HG03108 (cell line): ENCODE measurements at regions not wholly inside any gene's neighbourhood (a gene's known extent, or its start where the extent isn't known, plus 50 kb on each side); places are given as distances from the start of the nearest gene placed in this dataset.

Experiments
- ATAC-seq: cut with Tn5 transposase; IDR thresholded peaks from one replicate; pipeline ENCODE4 v1.9.1; 2021; ENCODE audit warnings: moderate library complexity; ENCODE audit not compliant: unreplicated experiment

DNA sequence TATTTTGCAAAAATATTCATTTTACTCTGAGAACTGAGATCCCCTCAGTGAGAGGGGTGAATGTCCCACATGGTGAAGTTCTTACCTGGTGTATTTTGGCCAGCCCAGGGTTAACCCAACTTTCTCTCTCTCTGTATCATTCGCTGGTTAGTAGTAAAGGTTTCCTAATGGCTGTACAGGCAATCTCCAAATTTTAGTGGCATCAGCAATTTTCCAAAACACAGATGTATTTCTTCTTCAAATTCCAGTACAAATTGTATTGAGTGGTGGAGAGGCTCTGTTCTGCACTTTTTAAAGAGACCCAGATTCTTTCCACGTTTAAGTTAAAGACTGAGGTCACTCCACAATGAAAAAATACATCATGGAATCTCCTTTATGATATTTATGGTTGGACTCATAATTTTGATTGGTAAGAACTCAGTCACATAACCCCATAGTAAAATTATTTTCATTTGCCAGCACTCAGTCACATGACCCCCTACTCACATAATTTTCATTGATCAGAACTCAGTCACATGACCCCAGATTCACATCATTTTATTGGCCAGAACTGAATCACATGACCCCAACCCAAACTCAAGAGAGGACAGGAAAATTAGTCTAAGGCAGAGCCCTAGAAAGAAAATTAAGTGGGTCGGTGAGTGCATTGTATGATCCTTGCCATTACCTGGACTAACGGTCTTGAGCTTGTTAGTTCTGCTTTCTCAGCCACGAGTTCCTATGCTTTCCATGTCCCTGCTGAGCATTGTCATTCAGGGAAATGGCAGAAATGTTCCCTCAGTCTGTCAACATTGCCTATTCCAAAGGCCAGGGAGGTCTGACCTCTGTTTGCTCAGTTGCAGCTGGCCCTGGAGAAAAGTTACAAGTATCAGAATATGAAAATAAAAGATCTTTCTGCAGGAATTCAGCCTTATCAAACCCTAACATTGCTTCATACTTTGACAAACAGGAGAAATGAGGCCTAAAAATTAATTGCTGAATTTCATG lies 1536.2 kb downstream of the AACS start:
- ATAC-seq, result no peak

DNA sequence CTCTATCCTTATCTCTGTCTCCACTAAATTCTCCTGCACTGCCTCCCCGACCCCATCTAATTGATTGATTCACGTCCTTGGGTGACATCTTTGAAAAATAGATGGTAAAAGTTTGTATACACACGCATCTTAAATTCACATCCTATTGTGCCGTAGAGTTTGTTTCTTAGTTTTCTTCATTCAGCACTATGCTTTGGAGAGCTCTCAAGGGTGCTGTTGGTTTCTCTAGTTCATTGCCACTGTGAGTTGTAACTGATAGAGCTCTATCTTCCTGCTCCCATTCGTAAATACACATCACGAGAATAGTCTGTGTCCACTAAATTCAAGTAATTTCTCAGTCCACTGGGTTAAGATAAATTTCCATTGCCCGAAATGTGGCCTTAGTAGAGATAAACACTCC lies 1537.4 kb downstream of the AACS start:
- ATAC-seq, result no peak

DNA sequence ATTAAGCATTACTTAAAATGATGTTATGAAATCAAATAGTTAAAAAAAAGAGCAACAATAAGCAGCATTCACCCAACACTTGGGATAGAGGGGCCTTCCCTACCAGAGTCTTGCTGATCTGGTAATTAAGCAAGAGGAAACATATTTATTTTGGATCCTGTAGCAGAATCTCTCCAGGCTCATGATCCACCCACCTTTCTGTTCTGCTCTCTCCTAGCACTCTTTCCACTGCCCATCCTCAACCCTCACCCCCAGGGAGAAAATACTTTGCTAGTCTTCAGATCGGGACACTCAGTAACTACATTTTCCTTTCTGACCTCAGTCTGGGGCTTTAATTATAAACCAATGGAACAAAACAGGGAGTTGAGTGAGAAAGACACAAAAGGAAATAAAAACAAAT lies 1541.9 kb downstream of the AACS start:
- no peak for ATAC-seq

DNA sequence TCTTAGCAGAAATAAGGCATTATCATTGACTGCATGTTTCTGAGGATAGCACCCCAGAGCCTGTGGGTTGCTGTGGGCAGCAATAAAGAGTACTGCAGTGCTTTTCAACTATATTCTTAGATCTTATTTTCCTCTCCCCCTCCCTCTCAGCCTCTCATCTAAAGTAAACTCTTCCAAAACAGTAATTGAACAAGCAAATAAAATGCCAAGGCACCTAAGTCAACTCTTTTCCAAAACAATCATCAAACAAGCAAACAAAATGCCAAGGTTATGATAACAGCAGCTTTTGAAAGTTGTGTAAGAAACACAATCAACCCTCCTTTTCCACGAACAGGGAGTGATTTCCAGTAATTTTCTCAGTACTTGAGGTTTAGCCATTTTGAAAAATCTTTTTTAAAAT lies 1542.6 kb downstream of the AACS start:
- ATAC-seq, result no peak

DNA sequence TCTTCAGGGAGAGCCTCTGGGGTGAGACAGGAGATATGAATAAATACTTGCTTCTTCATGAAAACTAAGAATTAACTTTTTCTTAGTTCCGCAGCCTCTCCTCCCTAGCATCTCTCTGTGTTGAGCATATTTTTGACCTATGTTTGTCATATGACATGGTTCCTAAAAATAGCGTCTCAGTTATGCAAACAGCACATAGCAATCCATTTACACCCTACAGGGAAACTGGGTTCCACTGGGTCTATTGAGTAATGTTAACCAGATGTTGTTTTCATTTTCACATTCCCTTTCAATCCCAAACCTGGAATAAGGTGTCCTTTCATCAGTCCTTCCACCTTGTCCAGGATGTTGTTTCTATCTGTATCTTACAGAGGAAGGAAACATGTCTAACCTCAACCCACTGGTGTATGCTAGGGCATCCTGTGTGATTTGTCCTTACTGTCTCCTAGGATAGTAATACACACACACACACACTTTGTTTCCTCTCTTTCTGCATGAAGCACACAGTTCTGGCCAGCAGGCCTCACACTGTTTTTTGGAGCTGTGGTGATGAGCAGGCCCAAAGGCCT lies 1543.5 kb downstream of the AACS start:
- no peak for ATAC-seq

DNA sequence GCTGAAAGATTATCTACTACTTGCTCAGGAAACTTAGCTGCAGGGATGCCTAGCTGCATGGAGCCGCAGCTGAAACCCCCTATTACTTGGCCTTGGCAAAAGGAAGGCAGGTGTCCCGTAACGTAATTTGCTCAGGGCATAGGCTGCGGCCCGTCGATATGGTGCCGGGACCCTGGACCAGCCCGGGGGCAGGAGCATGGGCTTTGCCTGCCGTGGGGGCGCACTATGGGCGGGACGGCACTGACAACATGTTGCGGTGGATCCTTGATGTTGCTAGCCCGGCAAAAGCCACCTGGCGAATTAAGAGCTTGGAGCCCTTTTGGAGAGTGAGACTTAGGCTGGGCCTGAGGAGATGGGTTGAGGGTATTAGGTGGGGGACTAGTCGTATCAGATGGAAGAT lies 1551.2 kb downstream of the AACS start:
- no peak for ATAC-seq

DNA sequence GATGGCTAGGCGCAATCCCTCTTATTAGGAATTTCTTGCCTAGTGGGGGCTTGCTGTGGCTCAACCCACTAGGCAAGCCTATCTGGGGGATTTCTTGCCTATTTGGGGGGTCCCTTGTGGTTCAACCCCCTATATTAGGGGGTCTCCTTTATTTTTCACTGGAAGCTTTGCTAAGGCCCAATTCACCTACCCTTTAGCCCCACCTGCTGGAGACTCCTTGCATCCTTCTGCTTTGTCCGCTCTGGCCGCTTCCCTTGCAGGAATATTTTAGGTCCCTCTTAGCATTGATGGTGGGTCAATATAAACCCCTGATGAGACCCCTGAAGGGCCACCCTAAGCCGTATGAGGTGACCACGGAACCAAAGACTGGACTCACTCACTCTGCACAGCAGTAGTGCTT lies 1552.1 kb downstream of the AACS start:
- no peak for ATAC-seq

DNA sequence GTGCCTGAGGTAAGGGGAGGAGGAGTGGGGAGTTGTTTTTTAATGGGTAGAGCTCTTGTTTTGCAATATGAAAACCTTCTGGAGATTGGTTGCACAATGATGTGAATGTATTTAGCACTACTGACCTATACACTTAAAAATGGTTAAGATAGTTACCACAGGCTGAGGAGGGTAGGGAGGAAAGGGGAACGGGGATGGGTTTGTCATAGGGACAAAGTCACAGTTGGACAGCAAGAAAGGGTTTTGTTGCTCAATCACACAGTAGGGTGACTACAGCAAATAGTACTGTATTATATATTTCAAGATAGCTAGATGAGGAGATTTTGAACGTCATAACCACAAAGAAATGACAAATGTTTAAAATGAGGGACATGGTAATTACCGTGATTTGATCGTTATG lies 1562.4 kb downstream of the AACS start:
- no peak for ATAC-seq

DNA sequence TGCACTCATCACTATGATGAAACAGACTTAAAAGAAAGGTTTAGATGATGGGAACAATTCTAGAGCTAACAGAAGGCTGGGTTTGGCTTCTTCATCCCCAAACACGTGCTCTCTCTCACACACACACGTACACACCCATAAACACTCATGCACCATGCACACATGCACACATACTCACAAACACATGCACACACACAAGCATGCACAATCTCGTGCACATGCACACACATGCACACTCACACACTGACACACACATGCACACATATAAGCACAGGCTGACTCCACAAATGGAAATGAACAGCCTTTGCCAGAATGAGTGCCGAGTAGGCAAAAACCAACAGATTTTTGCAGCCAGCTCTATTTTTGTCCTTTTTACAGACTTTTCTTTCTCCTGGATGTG lies 1571.6 kb downstream of the AACS start:
- no peak for ATAC-seq

DNA sequence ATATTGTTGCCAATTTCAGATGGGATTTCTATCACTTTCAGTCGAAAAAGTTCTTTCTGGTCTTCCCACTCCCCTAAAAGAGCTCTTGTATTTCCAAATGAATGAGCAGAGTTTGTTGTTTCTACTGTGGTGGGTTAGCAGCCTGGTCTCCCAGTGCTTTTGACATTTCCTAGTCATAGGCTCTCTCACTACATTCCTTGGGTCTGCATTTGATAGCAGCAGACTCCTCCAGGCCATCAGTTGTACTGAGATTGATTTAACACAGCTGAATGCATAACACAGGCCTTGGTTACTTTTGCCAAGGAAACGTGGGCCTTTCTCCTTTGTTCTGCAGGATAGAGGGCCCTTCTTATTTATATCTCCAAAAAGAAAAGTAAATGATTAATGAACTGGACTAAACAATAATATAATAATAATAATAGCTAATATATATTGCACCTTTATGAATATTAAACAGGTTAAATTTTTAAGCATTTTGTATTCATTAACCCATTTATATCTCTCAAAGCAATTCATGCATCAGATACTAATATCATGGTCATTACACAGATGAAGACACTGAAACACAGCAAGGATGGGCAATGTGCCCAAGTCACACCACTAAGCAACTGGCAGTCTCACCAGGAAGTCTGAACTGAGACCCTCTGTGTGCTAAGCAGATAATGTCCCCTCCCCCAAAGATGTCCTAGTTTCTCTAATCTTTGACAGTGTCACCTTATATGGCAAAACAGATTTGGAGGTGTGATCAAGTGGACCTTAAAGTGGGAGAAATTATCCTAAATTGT lies 1579.2 kb downstream of the AACS start:
- ATAC-seq, result no peak

DNA sequence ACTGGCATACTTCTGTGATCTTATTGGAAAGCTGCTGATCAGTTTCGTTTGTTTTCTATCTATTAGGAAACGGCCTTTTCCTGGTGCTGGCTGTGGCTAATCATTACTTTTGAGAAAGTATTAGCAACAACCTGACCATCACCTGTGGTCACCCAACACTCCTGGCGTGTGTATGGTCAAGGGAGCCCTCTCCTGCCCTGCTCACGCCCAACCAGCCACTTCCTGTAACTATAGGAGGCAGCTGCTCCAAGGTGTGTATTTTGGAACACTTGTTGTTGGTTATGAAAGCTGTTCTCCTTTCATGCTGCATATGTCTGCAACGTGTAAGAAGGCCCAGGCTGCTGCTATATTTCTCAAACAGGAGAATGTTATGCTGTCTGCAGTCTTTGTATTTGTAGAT lies 1582.8 kb downstream of the AACS start:
- ATAC-seq, result no peak

DNA sequence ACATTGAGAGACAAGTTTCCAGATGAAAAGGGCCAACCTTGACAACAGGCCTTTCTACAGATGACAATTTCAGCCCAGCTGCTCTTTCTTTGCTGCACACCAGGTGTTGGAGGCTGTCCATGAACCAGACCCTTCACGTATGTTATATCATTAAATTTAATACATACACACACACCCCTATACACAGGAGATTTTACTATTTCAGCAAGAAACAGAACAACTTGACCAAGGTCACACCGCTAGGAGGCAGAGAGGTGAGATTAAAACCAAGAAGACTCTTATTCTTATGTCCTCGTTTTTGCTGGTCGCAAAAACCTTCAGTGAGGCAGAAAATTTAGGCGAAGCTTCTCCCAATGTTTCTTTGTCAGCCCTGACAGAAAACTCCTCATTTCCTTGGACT lies 1585.9 kb downstream of the AACS start:
- no peak for ATAC-seq

DNA sequence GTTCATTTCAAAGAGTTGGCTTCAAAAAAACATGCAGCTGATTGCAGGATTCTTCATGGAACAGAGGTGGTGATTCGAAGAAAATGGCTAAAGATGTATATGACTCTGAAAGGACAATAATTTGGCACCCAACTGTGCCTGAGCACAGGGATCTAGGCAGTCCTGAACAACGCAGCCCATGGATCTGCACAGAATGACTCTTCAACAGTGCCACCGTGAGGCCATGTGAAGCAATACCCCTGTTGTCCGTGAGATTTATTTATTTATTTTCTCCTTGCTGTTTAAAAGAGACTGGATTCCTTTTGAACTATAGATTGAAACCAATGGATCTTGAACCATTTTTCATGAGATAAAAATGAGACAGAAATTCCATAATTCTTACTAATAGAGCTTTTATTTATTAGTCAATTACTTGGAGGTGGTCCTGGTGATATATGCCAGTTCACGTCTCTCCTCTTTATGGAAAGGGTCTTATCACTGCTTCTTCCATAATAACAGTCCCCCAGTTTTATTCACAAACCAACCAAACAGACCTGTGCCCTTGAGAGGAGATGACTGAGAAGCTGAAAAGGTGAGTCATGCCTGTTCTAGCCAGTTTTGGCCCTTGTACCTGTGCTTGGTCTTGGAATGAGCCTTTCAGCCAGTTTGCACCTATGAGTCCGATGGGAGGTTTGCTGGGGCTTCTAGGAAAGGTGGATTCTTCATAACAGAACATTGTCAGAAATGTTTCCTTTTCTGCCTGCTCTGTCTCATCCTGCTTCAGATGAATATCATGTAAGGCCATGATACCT lies 1598.3 kb downstream of the AACS start:
- no peak for ATAC-seq

DNA sequence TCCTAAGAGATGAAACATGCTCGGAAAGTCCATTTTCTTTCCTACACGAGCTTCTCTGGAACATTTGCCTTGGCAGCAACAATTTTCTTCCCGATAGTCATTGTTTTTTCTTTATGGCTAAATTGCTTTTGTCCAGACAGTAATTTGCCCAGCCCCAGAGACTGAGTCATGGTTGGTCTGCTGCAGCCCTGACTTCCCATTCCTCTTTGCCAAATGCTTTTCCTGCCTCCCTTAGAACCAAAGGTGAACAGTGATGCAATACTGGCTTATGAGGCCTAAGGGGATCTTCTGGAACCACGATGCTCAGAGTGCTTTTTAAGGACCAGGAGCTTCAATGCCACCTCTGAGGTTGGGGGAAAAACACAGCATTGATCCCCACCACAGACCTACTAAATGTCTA lies 1599.6 kb upstream of the TMEM132C start:
- ATAC-seq, result no peak

DNA sequence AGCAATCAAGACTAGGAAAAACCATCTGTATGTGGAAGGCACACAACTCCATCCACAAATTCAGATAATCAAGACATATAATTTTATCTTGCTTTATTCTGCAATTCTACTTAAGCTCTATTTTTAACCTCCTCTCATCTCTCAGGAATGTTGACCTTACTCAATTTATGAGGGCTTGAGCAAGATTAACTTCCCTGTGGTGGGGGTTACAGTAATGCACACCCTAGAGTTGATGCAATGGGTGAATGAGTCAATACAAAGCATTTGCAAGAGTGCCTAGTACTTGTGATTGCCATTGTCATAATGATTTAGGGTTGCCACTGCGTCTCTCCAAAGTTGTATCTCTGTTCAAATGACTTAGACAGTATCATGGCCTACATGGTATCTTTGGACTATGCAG lies 1598.4 kb upstream of the TMEM132C start:
- ATAC-seq, result no peak

DNA sequence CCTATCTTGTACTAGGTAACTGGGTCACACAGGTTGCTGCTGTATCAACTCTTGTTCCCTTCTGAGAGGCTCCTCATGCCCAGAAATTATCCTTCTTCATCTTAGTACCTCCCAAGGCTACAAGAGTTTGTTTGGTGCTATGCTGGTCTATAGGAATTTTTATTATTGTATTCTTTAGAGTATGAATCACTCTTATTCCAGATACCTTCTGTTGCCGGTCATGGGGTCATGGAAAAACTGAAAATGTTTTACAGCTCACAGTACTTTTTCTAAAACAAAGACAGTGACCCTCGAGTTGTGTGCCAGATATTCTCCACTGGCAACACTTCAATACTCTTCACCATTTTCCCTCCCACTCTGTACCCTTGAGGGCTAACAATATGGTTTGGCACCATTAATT lies 1598.0 kb upstream of the TMEM132C start:
- ATAC-seq, result no peak

DNA sequence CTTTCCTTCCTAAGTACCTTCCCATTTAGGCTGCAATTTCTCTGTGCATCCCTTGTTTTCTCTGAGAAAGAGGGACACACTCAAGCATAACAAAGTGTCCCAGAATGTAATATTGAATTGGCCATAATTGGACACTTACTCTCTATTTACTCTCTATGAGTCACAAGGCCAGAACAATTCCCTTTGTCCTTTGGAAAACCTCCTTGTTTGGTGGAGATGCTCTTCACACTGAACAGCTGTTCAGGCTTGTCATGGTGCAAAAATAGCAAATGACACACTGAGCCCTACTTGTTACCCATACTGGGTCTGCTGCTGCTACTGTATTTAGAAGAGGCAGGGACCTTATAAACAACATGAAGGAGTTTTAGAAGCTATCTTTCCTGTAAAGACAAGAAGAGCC lies 1590.5 kb upstream of the TMEM132C start:
- ATAC-seq, result no peak

DNA sequence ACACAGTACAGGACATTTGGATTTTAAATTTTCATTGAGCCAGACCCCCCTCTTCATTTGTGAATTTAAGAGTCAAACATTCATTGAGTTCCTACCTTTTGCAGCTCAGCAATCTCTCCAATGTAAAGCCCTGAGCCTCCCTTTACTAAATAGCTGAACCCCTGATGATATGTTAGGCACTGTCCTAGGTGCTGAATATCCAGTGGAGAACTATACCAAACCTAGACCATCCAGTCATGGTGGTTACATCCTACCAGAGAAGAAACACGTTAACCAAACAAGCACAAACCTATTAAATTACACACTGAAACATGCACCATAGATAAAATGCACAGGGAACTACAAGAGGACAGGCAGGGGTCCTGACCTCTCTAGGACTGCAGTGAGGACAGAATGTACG lies 1585.3 kb upstream of the TMEM132C start:
- no peak for ATAC-seq

DNA sequence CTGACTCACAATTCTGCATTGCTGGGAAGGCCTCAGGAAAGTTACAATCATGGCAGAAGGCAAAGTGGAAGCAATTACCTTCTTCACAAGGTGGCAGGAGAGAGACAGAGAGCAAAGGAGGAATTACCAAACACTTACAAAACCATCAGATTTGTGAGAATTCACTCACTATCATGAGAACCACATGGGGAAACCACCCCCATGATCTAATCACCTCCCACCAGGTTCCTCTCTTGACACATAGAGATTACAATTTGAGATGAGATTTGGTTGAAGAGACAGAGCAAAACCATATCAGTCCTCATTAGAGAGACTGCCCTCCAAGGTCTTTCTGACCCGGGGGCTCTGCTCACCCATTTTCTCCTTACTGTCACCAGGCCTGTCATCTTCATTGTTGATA lies 1582.3 kb upstream of the TMEM132C start:
- ATAC-seq, result no peak

DNA sequence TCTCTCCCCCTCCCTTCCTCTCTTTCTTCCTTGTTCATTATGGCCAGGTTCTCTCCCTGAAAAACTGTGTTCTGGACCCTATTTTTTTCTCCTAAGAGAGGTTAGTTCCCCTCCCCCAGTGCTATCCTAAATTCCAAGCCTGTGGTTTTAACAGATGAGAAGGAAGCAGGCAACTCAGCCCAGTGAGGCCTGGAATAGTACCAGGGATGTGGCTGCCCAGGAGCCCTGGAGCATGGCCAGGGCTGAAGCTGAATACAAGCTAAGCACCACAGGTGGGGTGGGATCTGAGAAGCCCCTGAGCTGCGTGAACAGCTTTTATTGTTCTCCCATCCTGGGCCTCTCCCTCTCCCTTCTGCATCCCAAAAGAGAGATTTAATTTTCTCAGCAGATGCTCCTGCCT lies 1581.3 kb upstream of the TMEM132C start:
- ATAC-seq, result no peak

DNA sequence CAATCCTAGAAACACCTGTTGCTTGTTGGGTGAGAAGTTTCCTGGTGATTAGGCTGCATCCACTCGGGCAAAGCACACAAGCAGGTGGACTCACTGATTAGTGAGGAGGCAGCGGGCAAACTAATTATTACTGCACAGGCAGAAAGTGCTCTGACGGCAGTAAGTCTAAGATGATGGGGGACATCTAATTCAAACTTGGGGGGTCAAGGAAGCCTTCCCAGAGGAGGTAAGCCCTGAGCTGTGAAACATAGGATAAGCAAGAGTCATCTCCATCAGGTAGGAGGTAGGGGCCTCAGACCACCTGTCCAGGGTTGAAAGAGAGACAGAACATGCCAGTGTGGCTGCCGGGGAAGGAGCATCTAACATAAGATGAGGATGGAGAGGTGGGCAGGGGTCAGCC lies 1578.4 kb upstream of the TMEM132C start:
- ATAC-seq, result no peak
